B cell (primary cell): ENCODE measurements at regions not wholly inside any gene's neighbourhood (a gene's known extent, or its start where the extent isn't known, plus 50 kb on each side); places are given as distances from the start of the nearest gene placed in this dataset.

Experiments used
- CTCF ChIP-seq: fragments of 200-600 bp; IDR thresholded peaks from one replicate; pipeline ENCODE4 v1.8.0; 2022; ENCODE audit warnings: antibody characterized with exemption, mild to moderate bottlenecking
- EZH2 ChIP-seq: IDR thresholded peaks from 2 replicates; pipeline ENCODE4 v1.6.1; 2012; ENCODE audit warnings: borderline replicate concordance, low read depth, mild to moderate bottlenecking, moderate library complexity, low read length; ENCODE audit not compliant: insufficient read depth, poor library complexity, severe bottlenecking

DNA sequence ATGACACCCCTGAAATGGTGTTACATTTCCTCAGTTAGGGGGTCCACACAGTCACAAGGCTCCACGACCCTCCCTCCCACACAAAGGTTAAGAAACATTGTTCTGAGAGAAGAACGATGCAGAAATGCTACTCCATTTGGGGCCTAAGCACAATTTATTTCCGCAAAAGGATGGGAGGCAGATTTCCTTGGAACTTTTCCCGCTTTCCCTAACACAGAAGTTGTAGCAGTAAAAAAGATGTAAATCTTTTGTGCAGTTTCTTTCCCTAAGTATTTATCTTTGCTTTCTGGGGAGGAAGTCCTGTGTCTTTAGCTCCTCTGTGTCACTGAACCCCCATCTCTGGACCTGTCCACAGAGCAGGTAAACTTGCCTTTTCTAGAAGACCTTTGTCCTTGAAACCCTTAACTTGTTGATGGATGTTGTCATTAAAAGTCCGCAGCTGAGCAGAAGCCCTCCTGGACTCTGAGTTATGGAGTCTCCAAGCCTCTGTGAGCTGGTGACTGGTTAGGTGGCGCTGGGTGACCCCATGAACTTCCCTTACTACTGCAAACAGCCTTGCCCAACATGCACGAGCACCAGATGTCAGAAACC, 67.2 kb upstream of the SHISA3 start:
- TF ChIP-seq EZH2 (no peak), CTCF (no peak)
